ENCODE measurements at regions not wholly inside any gene's neighbourhood (a gene's known extent, or its start where the extent isn't known, plus 50 kb on each side); places are given as distances from the start of the nearest gene placed in this dataset.

GRCh38 chr1:98280049-98280448 lies 359.2 kb upstream of the DPYD start:
- ATAC-seq (ENCODE audit: low read depth) (no peak), DNase-seq (ENCODE audit: low spot score) (no peak)
- H3K4me3 ChIP-seq (ENCODE audit: severe bottlenecking): no peak overlapping the region
- H3K27me3 ChIP-seq (ENCODE audit: insufficient read depth, poor library complexity, severe bottlenecking): no peaks in the 10 kb centered on the region
- no peak overlapping the region for H3K27ac ChIP-seq (ENCODE audit: poor library complexity, severe bottlenecking)
- TF ChIP-seq CTCF (IDR thresholded peaks at IDR 0.05; ENCODE audit: poor library complexity, severe bottlenecking): no peak
- no peaks in the 10 kb centered on the region for H3K4me1 ChIP-seq (ENCODE audit: insufficient read depth, poor library complexity, severe bottlenecking)
- H3K36me3 ChIP-seq (ENCODE audit: low read depth): no peaks in the 10 kb centered on the region
- no peaks in the 10 kb centered on the region for H3K9me3 ChIP-seq (ENCODE audit: severe bottlenecking)

GRCh38 chr1:98278055-98278454 lies 357.2 kb upstream of the DPYD start:
- TF ChIP-seq CTCF (IDR thresholded peaks at IDR 0.05; ENCODE audit: poor library complexity, severe bottlenecking): no peak
- DNase-seq (ENCODE audit: low spot score): no peak
- H3K9me3 ChIP-seq (ENCODE audit: severe bottlenecking): no peaks in the 10 kb centered on the region
- no peaks in the 10 kb centered on the region for H3K27me3 ChIP-seq (ENCODE audit: insufficient read depth, poor library complexity, severe bottlenecking)
- no peaks in the 10 kb centered on the region for H3K36me3 ChIP-seq (ENCODE audit: low read depth)
- ATAC-seq (ENCODE audit: low read depth): no peak
- no peaks in the 10 kb centered on the region for H3K4me1 ChIP-seq (ENCODE audit: insufficient read depth, poor library complexity, severe bottlenecking)
- H3K4me3 ChIP-seq (ENCODE audit: severe bottlenecking): no peak overlapping the region
- H3K27ac ChIP-seq (ENCODE audit: poor library complexity, severe bottlenecking): no peak overlapping the region

- Histone ChIP-seq H3K36me3 (ENCODE audit: low read depth) (no peaks in the 10 kb centered on the region), H3K27ac (ENCODE audit: poor library complexity, severe bottlenecking) (no peak overlapping the region), H3K9me3 (ENCODE audit: severe bottlenecking) (no peaks in the 10 kb centered on the region), H3K4me3 (ENCODE audit: severe bottlenecking) (no peak overlapping the region), H3K27me3 (ENCODE audit: insufficient read depth, poor library complexity, severe bottlenecking) (no peaks in the 10 kb centered on the region), H3K4me1 (ENCODE audit: insufficient read depth, poor library complexity, severe bottlenecking) (no peaks in the 10 kb centered on the region)
- DNase-seq (ENCODE audit: low spot score) (no peak), ATAC-seq (ENCODE audit: low read depth) (0 out of 3 replicates have a peak, but pooled peaks have one; percentile 58)
- no peak for TF ChIP-seq CTCF (IDR thresholded peaks at IDR 0.05; ENCODE audit: poor library complexity, severe bottlenecking)
Measured at GRCh38 chr1:98277118-98277517, 356.3 kb upstream of the DPYD start.

- DNase-seq (ENCODE audit: low spot score) (no peak), ATAC-seq (ENCODE audit: low read depth) (no peak)
- Histone ChIP-seq H3K4me1 (ENCODE audit: insufficient read depth, poor library complexity, severe bottlenecking) (no peaks in the 10 kb centered on the region), H3K36me3 (ENCODE audit: low read depth) (no peaks in the 10 kb centered on the region), H3K4me3 (ENCODE audit: severe bottlenecking) (no peak overlapping the region), H3K27ac (ENCODE audit: poor library complexity, severe bottlenecking) (no peak overlapping the region), H3K9me3 (ENCODE audit: severe bottlenecking) (no peaks in the 10 kb centered on the region), H3K27me3 (ENCODE audit: insufficient read depth, poor library complexity, severe bottlenecking) (no peaks in the 10 kb centered on the region)
- TF ChIP-seq CTCF (IDR thresholded peaks at IDR 0.05; ENCODE audit: poor library complexity, severe bottlenecking): no peak
Measured at GRCh38 chr1:98276514-98276913, 355.7 kb upstream of the DPYD start.

- H3K36me3 ChIP-seq (ENCODE audit: low read depth): no peaks in the 10 kb centered on the region
- TF ChIP-seq CTCF (IDR thresholded peaks at IDR 0.05; ENCODE audit: poor library complexity, severe bottlenecking): no peak
- no peaks in the 10 kb centered on the region for H3K27me3 ChIP-seq (ENCODE audit: insufficient read depth, poor library complexity, severe bottlenecking)
- DNase-seq (ENCODE audit: low spot score) (no peak), ATAC-seq (ENCODE audit: low read depth) (no peak)
- H3K4me3 ChIP-seq (ENCODE audit: severe bottlenecking): no peak overlapping the region
- H3K4me1 ChIP-seq (ENCODE audit: insufficient read depth, poor library complexity, severe bottlenecking): peaks cover 8% of the 10 kb centered on the region
- no peaks in the 10 kb centered on the region for H3K9me3 ChIP-seq (ENCODE audit: severe bottlenecking)
- no peak overlapping the region for H3K27ac ChIP-seq (ENCODE audit: poor library complexity, severe bottlenecking)
Measured at GRCh38 chr1:98268316-98268715, 347.5 kb upstream of the DPYD start.

Data from RWPE2 (cell line).